ENCODE measurements at regions not wholly inside any gene's neighbourhood (a gene's known extent, or its start where the extent isn't known, plus 50 kb on each side); places are given as distances from the start of the nearest gene placed in this dataset.

GRCh38 chr5:72558383-72558782 is 51.2 kb upstream of the ZNF366 start:
- TF ChIP-seq, protein P1, sequence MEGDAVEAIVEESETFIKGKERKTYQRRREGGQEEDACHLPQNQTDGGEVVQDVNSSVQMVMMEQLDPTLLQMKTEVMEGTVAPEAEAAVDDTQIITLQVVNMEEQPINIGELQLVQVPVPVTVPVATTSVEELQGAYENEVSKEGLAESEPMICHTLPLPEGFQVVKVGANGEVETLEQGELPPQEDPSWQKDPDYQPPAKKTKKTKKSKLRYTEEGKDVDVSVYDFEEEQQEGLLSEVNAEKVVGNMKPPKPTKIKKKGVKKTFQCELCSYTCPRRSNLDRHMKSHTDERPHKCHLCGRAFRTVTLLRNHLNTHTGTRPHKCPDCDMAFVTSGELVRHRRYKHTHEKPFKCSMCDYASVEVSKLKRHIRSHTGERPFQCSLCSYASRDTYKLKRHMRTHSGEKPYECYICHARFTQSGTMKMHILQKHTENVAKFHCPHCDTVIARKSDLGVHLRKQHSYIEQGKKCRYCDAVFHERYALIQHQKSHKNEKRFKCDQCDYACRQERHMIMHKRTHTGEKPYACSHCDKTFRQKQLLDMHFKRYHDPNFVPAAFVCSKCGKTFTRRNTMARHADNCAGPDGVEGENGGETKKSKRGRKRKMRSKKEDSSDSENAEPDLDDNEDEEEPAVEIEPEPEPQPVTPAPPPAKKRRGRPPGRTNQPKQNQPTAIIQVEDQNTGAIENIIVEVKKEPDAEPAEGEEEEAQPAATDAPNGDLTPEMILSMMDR (IDR thresholded peaks at IDR 0.05; ENCODE audit: low read depth, low read length): no peak
- no peak for DNase-seq (ENCODE audit: low read depth in 1 of 2, low spot score in 1 of 2)
- Histone ChIP-seq H3K27me3 (no peaks in the 10 kb centered on the region), H3K4me1 (ENCODE audit: low read depth) (peaks cover 54% of the 10 kb centered on the region), H3K4me3 (no peak overlapping the region), H3K27ac (peak overlapping the region; percentile 78), H3K36me3 (no peaks in the 10 kb centered on the region), H3K9me3 (ENCODE audit: low read depth) (no peaks in the 10 kb centered on the region)

DNA sequence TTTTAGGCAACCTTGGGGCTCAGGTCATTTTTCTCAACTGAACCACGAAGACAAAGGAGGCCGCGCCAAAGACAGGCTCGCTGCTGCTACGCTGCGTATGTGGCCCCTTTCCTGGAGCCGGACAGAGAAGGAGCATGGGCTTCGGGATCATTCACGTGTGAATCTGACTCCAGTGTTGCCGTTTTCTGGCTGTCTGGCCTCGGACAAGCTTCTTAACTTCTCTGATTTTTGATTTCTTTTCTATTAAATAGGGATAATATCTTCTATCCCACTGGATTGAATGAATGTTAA is 50.8 kb upstream of the ZNF366 start:
- Histone ChIP-seq H3K27ac (no peak overlapping the region), H3K27me3 (no peaks in the 10 kb centered on the region), H3K4me3 (no peak overlapping the region), H3K36me3 (no peaks in the 10 kb centered on the region), H3K4me1 (ENCODE audit: low read depth) (peaks cover 54% of the 10 kb centered on the region), H3K9me3 (ENCODE audit: low read depth) (no peaks in the 10 kb centered on the region)
- TF ChIP-seq, protein P1 (IDR thresholded peaks at IDR 0.05; ENCODE audit: low read depth, low read length): no peak
- no peak for DNase-seq (ENCODE audit: low read depth in 1 of 2, low spot score in 1 of 2)

GRCh38 chr5:72557167-72558045 is 50.2 kb upstream of the ZNF366 start:
- TF ChIP-seq, protein P1 (IDR thresholded peaks at IDR 0.05; ENCODE audit: low read depth, low read length): no peak
- Histone ChIP-seq H3K27me3 (no peaks in the 10 kb centered on the region), H3K4me1 (ENCODE audit: low read depth) (peaks cover 54% of the 10 kb centered on the region), H3K9me3 (ENCODE audit: low read depth) (no peaks in the 10 kb centered on the region), H3K27ac (peak overlapping the region; percentile 11), H3K36me3 (no peaks in the 10 kb centered on the region), H3K4me3 (no peak overlapping the region)
- no peak for DNase-seq (ENCODE audit: low read depth in 1 of 2, low spot score in 1 of 2)

Measured in cardiac muscle cell (in vitro differentiated cells and primary cell).